H9 (cell line): ENCODE measurements at regions not wholly inside any gene's neighbourhood (a gene's known extent, or its start where the extent isn't known, plus 50 kb on each side); places are given as distances from the start of the nearest gene placed in this dataset.

Experiments used
- DNase-seq: peaks from one replicate; pipeline ENCODE4 v3.0.0-alpha.2; 2017
- H2AFZ ChIP-seq: one replicate; pipeline ENCODE4 v1.6.1; 2013; ENCODE audit warnings: mild to moderate bottlenecking, low read length, control low read depth, moderate library complexity
- H2AK5ac ChIP-seq: 2 replicates; pipeline ENCODE4 v1.6.1; 2013; ENCODE audit warnings: low read length, control low read depth, mixed read lengths; ENCODE audit not compliant: insufficient read length
- H2BK120ac ChIP-seq: one replicate; pipeline ENCODE4 v1.6.1; 2013; ENCODE audit warnings: low read depth, mild to moderate bottlenecking, low read length, control low read depth, inconsistent platforms; ENCODE audit not compliant: poor library complexity, severe bottlenecking
- H2BK12ac ChIP-seq: 2 replicates; pipeline ENCODE4 v1.6.1; 2013; ENCODE audit warnings: low read length, control low read depth, mixed read lengths, low read depth; ENCODE audit not compliant: insufficient read length
- H2BK15ac ChIP-seq: 2 replicates; pipeline ENCODE4 v1.6.1; 2013; ENCODE audit warnings: low read depth, low read length, control low read depth
- H2BK20ac ChIP-seq: one replicate; pipeline ENCODE4 v1.6.1; 2013; ENCODE audit warnings: low read depth, mild to moderate bottlenecking, low read length, control low read depth, inconsistent platforms; ENCODE audit not compliant: poor library complexity, severe bottlenecking
- H2BK5ac ChIP-seq: 2 replicates; pipeline ENCODE4 v1.6.1; 2013; ENCODE audit warnings: low read length, control low read depth, mixed read lengths; ENCODE audit not compliant: insufficient read length
- H3K14ac ChIP-seq: 2 replicates; pipeline ENCODE4 v1.6.1; 2013; ENCODE audit warnings: low read length, control low read depth; ENCODE audit not compliant: insufficient read depth
- H3K18ac ChIP-seq: 2 replicates; pipeline ENCODE4 v1.6.1; 2013; ENCODE audit warnings: low read depth, mild to moderate bottlenecking, mixed read lengths, low read length, control low read depth; ENCODE audit not compliant: insufficient read length
- H3K23ac ChIP-seq: 2 replicates; pipeline ENCODE4 v1.6.1; 2013; ENCODE audit warnings: low read length, control low read depth, mixed read lengths, low read depth; ENCODE audit not compliant: insufficient read length
- H3K23me2 ChIP-seq: 2 replicates; pipeline ENCODE4 v1.6.1; 2013; ENCODE audit warnings: low read depth, mild to moderate bottlenecking, mixed read lengths, low read length, control low read depth; ENCODE audit not compliant: insufficient read length, poor library complexity, severe bottlenecking
- H3K27ac ChIP-seq: 2 replicates; pipeline ENCODE4 v1.5.1; 2013; ENCODE audit warnings: low read length, control low read depth, mixed read lengths, low read depth; ENCODE audit not compliant: insufficient read length
- H3K27me3 ChIP-seq: 2 replicates; pipeline ENCODE4 v1.6.1; 2013; ENCODE audit warnings: low read length, control low read depth, inconsistent platforms; ENCODE audit not compliant: insufficient read depth
- H3K4ac ChIP-seq: 2 replicates; pipeline ENCODE4 v1.6.1; 2013; ENCODE audit warnings: low read depth, mild to moderate bottlenecking, control low read depth, inconsistent platforms, low read length, moderate library complexity
- H3K4me1 ChIP-seq: 2 replicates; pipeline ENCODE4 v1.6.1; 2013; ENCODE audit warnings: low read length, control low read depth, inconsistent platforms; ENCODE audit not compliant: insufficient read depth
- H3K4me2 ChIP-seq: 2 replicates; pipeline ENCODE4 v1.6.1; 2013; ENCODE audit warnings: low read length, control low read depth, mixed read lengths; ENCODE audit not compliant: insufficient read length, insufficient read depth
- H3K56ac ChIP-seq: 2 replicates; pipeline ENCODE4 v1.6.1; 2013; ENCODE audit warnings: low read depth, mild to moderate bottlenecking, mixed read lengths, low read length, control low read depth; ENCODE audit not compliant: insufficient read length
- H3K79me1 ChIP-seq: 2 replicates; pipeline ENCODE4 v1.6.1; 2013; ENCODE audit warnings: low read depth, mild to moderate bottlenecking, moderate library complexity, low read length, control low read depth, inconsistent platforms; ENCODE audit not compliant: insufficient read depth, poor library complexity, severe bottlenecking
- H3K79me2 ChIP-seq: 2 replicates; pipeline ENCODE4 v1.6.1; 2013; ENCODE audit warnings: low read length, control low read depth, inconsistent platforms; ENCODE audit not compliant: insufficient read depth
- H3K9ac ChIP-seq: 2 replicates; pipeline ENCODE4 v1.6.1; 2013; ENCODE audit warnings: low read length, control low read depth, mixed read lengths; ENCODE audit not compliant: insufficient read length; ENCODE audit errors: extremely low read depth
- H3K9me3 ChIP-seq: one replicate; pipeline ENCODE4 v1.6.1; 2013; ENCODE audit warnings: low read depth, low read length, inconsistent platforms; ENCODE audit not compliant: control insufficient read depth
- H3T11ph ChIP-seq: one replicate; pipeline ENCODE4 v1.6.1; 2013; ENCODE audit warnings: mild to moderate bottlenecking, low read length, control low read depth, inconsistent platforms
- H4K20me1 ChIP-seq: one replicate; pipeline ENCODE4 v1.6.1; 2013; ENCODE audit not compliant: control insufficient read depth, insufficient read length, insufficient read depth
- H4K5ac ChIP-seq: 2 replicates; pipeline ENCODE4 v1.6.1; 2013; ENCODE audit warnings: low read depth, mild to moderate bottlenecking, mixed read lengths, low read length, control low read depth; ENCODE audit not compliant: insufficient read length
- H4K8ac ChIP-seq: replicated peaks from 2 replicates; pipeline ENCODE4 v1.6.1; 2013; ENCODE audit warnings: low read length, control low read depth, mixed read lengths, low read depth; ENCODE audit not compliant: insufficient read length
- H4K91ac ChIP-seq: 2 replicates; pipeline ENCODE4 v1.6.1; 2013; ENCODE audit warnings: low read depth, mild to moderate bottlenecking, moderate library complexity, mixed read lengths, low read length, control low read depth; ENCODE audit not compliant: insufficient read length
- H3K27ac Mint-ChIP-seq, 3 experiments: 2 replicates in 2 of 3; 3 replicates in 1 of 3; pipeline ENCODE4 v1.8.0; 2020 to 2021; ENCODE audit warnings: mixed read lengths in 3 of 3, mild to moderate bottlenecking in 1 of 3, moderate library complexity in 1 of 3
- H3K27me3 Mint-ChIP-seq: 2 replicates; pipeline ENCODE4 v1.8.0; 2021; ENCODE audit warnings: low read depth, mild to moderate bottlenecking, moderate library complexity, mixed read lengths
- H3K36me3 Mint-ChIP-seq, 3 experiments: 2 replicates in 2 of 3; 3 replicates in 1 of 3; pipeline ENCODE4 v1.8.0; 2020 to 2021; ENCODE audit warnings: low read depth in 3 of 3, mixed read lengths in 3 of 3; ENCODE audit not compliant: insufficient read depth in 1 of 3
- H3K4me1 Mint-ChIP-seq, 2 experiments: 2 replicates each; pipeline ENCODE4 v1.8.0; 2020; ENCODE audit warnings: mixed read lengths in 2 of 2
- H3K4me3 Mint-ChIP-seq, 2 experiments: 2 replicates in 1 of 2; 3 replicates in 1 of 2; pipeline ENCODE4 v1.8.0; 2020 to 2021; ENCODE audit warnings: mild to moderate bottlenecking in 2 of 2, mixed read lengths in 2 of 2, moderate library complexity in 1 of 2
- H3K9me3 Mint-ChIP-seq, 2 experiments: 2 replicates in 1 of 2; 3 replicates in 1 of 2; pipeline ENCODE4 v1.8.0; 2020; ENCODE audit warnings: mild to moderate bottlenecking in 2 of 2, mixed read lengths in 2 of 2, moderate library complexity in 1 of 2
- CTCF ChIP-seq: fragments of 200-600 bp; sonication (generic); conservative IDR thresholded peaks from 3 replicates; pipeline ENCODE4 v1.8.0; 2021; ENCODE audit warnings: antibody characterized with exemption, mild to moderate bottlenecking
- WGBS: extraction: QIAGEN DNeasy Blood & Tissue Kit; methylation state at CpG from one replicate; pipeline ENCODE4 v1.1.7; 2013; ENCODE audit warnings: missing lambda C conversion rate, low lambda C conversion rate, mixed read lengths; ENCODE audit not compliant: insufficient read length; ENCODE audit errors: extremely low coverage; 5-methylcytosine and 5-hydroxymethylcytosine counted together

DNA sequence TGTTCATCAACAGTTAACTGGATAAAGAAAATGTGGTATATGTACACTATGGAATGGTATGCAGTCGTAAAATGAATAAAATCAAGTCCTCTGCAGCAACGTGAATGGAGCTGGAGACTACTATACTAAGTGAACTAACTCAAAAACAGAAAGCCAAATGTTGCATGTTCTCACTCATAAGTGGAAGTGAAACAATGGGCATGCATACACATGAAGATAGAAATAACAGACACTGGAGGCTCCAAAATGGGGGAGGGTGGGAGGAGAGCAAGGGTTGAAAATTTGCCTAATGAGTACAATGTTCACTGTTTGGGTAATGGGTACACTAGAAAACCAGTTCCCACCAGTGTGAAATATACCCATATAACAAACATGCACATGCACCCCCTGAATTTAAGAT, 179.5 kb downstream of the ZWINT start:
- no peak for TF ChIP-seq CTCF
- no peak overlapping the region for H2BK12ac ChIP-seq

More for the DNA sequence above, 179.5 kb downstream of the ZWINT start:
- Histone ChIP-seq H3K79me1 (no peaks in the 10 kb centered on the region), H3K79me2 (no peaks in the 10 kb centered on the region), H3K23ac (no peak overlapping the region), H3T11ph (no peak overlapping the region), H3K9ac (no peak overlapping the region), H3K18ac (no peak overlapping the region), H3K56ac (no peak overlapping the region), H4K5ac (no peak overlapping the region), H2AFZ (no peak overlapping the region), H2BK5ac (no peak overlapping the region), H2BK120ac (no peak overlapping the region), H3K4me2 (no peak overlapping the region), H2BK15ac (no peak overlapping the region), H4K8ac (no peak overlapping the region), H3K23me2 (no peaks in the 10 kb centered on the region), H4K91ac (no peak overlapping the region), H3K27ac (no peak overlapping the region), H3K14ac (no peak overlapping the region), H3K9me3 (no peaks in the 10 kb centered on the region), H3K4ac (no peak overlapping the region), H2BK20ac (no peak overlapping the region), H4K20me1 (no peaks in the 10 kb centered on the region), H3K4me1 (no peaks in the 10 kb centered on the region), H3K27me3 (no peaks in the 10 kb centered on the region), H2AK5ac (no peak overlapping the region)
- Mint-ChIP-seq H3K36me3 (peaks cover 0 to 7% (median 0%) of the 10 kb centered on the region in 3 experiments; a peak in 4 of 7 replicates), H3K4me1 (no peaks in the 10 kb centered on the region), H3K27me3 (peaks cover 20% of the 10 kb centered on the region), H3K4me3 (no peak overlapping the region), H3K9me3 (peaks cover 0 to 9% of the 10 kb centered on the region in 2 experiments; a peak in 2 of 5 replicates), H3K27ac (no peak overlapping the region)
- DNase-seq = no peak
- no CpG with 5 or more reads among the region's 2 CpGs for WGBS
